A549 (cell line): ENCODE measurements at regions not wholly inside any gene's neighbourhood (a gene's known extent, or its start where the extent isn't known, plus 50 kb on each side); places are given as distances from the start of the nearest gene placed in this dataset.

ENCODE experiments used
- ATAC-seq, 2 experiments: fragments of 200-7000 bp in 1 of 2; fragments of >200 bp in 1 of 2; cut with Nextera tagmentation in 1 of 2; cut with Tn5 transposase in 1 of 2; 3 replicates each; pipeline versions ENCODE4 v1.8.0 to v1.9.1; 2018 to 2020; ENCODE audit warnings: mild to moderate bottlenecking in 1 of 2, moderate library complexity in 1 of 2
- CTCF ChIA-PET: fragments of 300-600 bp; sonication (Branson Sonifier 250); formaldehyde crosslinking; extraction: SDS; loops from one replicate; lab custom pipeline; 2021; ENCODE audit warnings: antibody characterized with exemption, inconsistent platforms; lab: Yijun Ruan, JAX
- POLR2A ChIA-PET: fragments of 350-600 bp; formaldehyde crosslinking; extraction: SDS; loops from one replicate; lab custom pipeline; 2021; ENCODE audit warnings: antibody characterized with exemption, inconsistent platforms; lab: Yijun Ruan, JAX
- DNase-seq, 2 experiments: peaks; one replicate each; pipeline versions ENCODE4 v3.0.0 to v3.0.0-alpha.2; 2011 to 2016; ENCODE audit warnings: low read depth in 1 of 2, low spot score in 1 of 2
- FAIRE-seq: peaks from 2 replicates; lab custom pipeline; 2011; peaks lifted over from hg19 to GRCh38; lab: Jason Lieb, UNC
- H3K27ac ChIP-seq, 2 experiments: fragments of >200 bp; sonication (Bioruptor Twin); formaldehyde crosslinking; 3 replicates each; pipeline ENCODE4 v1.5.1; 2016 to 2017
- H3K4me1 ChIP-seq: fragments of >200 bp; sonication (Bioruptor Twin); formaldehyde crosslinking; 3 replicates; pipeline ENCODE4 v1.6.1; 2016
- H3K4me2 ChIP-seq: fragments of >200 bp; sonication (Bioruptor Twin); formaldehyde crosslinking; 3 replicates; pipeline ENCODE4 v1.6.1; 2016
- H3K4me3 ChIP-seq: fragments of >200 bp; sonication (Bioruptor Twin); formaldehyde crosslinking; 3 replicates; pipeline ENCODE4 v1.5.1; 2016
- H3K9me3 ChIP-seq: fragments of >200 bp; sonication (Bioruptor Twin); formaldehyde crosslinking; 3 replicates; pipeline ENCODE4 v1.6.1; 2016
- ATOH8 ChIP-seq: fragments of 250-450 bp; sonication (Bioruptor Pico); IDR thresholded peaks from 2 replicates; pipeline ENCODE4 v1.5.0; 2020; ENCODE audit warnings: low read depth, mild to moderate bottlenecking, moderate library complexity
- CBX2 ChIP-seq: fragments of 200-600 bp; sonication (generic); IDR thresholded peaks from 2 replicates; pipeline ENCODE4 v1.6.1; 2016; ENCODE audit warnings: low read depth, mild to moderate bottlenecking, borderline replicate concordance
- CBX8 ChIP-seq: fragments of 200-600 bp; sonication (generic); IDR thresholded peaks from 2 replicates; pipeline ENCODE4 v1.6.1; 2016
- CHD2 ChIP-seq: fragments of 150-350 bp; IDR thresholded peaks from 2 replicates; pipeline ENCODE4 v1.6.1; 2014; ENCODE audit warnings: low read length; ENCODE audit not compliant: partially characterized antibody
- EHMT2 ChIP-seq: fragments of 200-600 bp; sonication (generic); IDR thresholded peaks from 2 replicates; pipeline ENCODE4 v1.6.1; 2016; ENCODE audit warnings: antibody characterized with exemption, low read depth, mild to moderate bottlenecking, moderate library complexity
- ELK1 ChIP-seq: fragments of 150-350 bp; IDR thresholded peaks from 2 replicates; pipeline ENCODE4 v1.6.1; 2014; ENCODE audit warnings: low read depth, mild to moderate bottlenecking, low read length
- FOSB ChIP-seq: fragments of 250-450 bp; sonication (Bioruptor Pico); IDR thresholded peaks from 2 replicates; pipeline ENCODE4 v1.5.0; 2020; ENCODE audit warnings: mild to moderate bottlenecking, moderate library complexity
- FOXS1 ChIP-seq: fragments of 250-450 bp; sonication (Bioruptor Pico); IDR thresholded peaks from 2 replicates; pipeline ENCODE4 v1.5.0; 2020; ENCODE audit warnings: mild to moderate bottlenecking, moderate library complexity
- GATA3 ChIP-seq: IDR thresholded peaks from 2 replicates; pipeline ENCODE4 v1.6.1; 2012; ENCODE audit warnings: borderline replicate concordance
- HDAC2 ChIP-seq: fragments of 200-600 bp; sonication (generic); IDR thresholded peaks from 2 replicates; pipeline ENCODE4 v1.6.1; 2016
- HES2 ChIP-seq: fragments of >200 bp; sonication (Bioruptor Twin); formaldehyde crosslinking; IDR thresholded peaks from 2 replicates; pipeline ENCODE4 v1.6.1; 2016
- HEYL ChIP-seq: fragments of 250-450 bp; sonication (Bioruptor Pico); IDR thresholded peaks from 2 replicates; pipeline ENCODE4 v1.8.0; 2021; ENCODE audit warnings: mild to moderate bottlenecking, moderate library complexity
- HOXB13 ChIP-seq: fragments of 250-450 bp; sonication (Bioruptor Pico); IDR thresholded peaks from 2 replicates; pipeline ENCODE4 v1.5.0; 2020; ENCODE audit warnings: low read depth, mild to moderate bottlenecking, moderate library complexity
- KDM1A ChIP-seq: fragments of 200-600 bp; sonication (generic); IDR thresholded peaks from 2 replicates; pipeline ENCODE4 v1.6.1; 2016; ENCODE audit warnings: low read depth, mild to moderate bottlenecking
- MAFK ChIP-seq: fragments of 450-650 bp; IDR thresholded peaks from 2 replicates; pipeline ENCODE4 v1.6.1; 2014; ENCODE audit not compliant: partially characterized antibody
- MAX ChIP-seq: IDR thresholded peaks from 2 replicates; pipeline ENCODE4 v1.6.1; 2012
- NPAS2 ChIP-seq: fragments of 250-450 bp; sonication (Bioruptor Pico); IDR thresholded peaks from 2 replicates; pipeline ENCODE4 v1.8.0; 2022; ENCODE audit warnings: mild to moderate bottlenecking, moderate library complexity, borderline replicate concordance
- PBX3 ChIP-seq: IDR thresholded peaks from 2 replicates; pipeline ENCODE4 v1.6.1; 2012
- PHF8 ChIP-seq: fragments of 200-600 bp; sonication (generic); IDR thresholded peaks from 2 replicates; pipeline ENCODE4 v1.6.1; 2016; ENCODE audit warnings: low read depth, mild to moderate bottlenecking, antibody characterized with exemption, moderate library complexity, borderline replicate concordance
- POLR2A ChIP-seq: IDR thresholded peaks from 2 replicates; pipeline ENCODE4 v1.6.1; 2012; ENCODE audit warnings: mild to moderate bottlenecking, low read length
- POLR2AphosphoS2 ChIP-seq: conservative IDR thresholded peaks from 2 replicates; pipeline ENCODE4 v1.6.1; 2012; ENCODE audit warnings: low read length, improper control_type of control experiment, inconsistent platforms
- RARB ChIP-seq: fragments of 250-450 bp; sonication (Bioruptor Pico); IDR thresholded peaks from 2 replicates; pipeline ENCODE4 v1.8.0; 2021; ENCODE audit warnings: mild to moderate bottlenecking, moderate library complexity
- RFX5 ChIP-seq: fragments of 450-650 bp; IDR thresholded peaks from 2 replicates; pipeline ENCODE4 v1.7.1; 2014; ENCODE audit warnings: antibody characterized with exemption, mild to moderate bottlenecking, moderate library complexity
- SMC3 ChIP-seq: fragments of >200 bp; sonication (Bioruptor Twin); formaldehyde crosslinking; IDR thresholded peaks from 3 replicates; pipeline ENCODE4 v1.6.1; 2018; ENCODE audit warnings: inconsistent platforms
- TFCP2L1 ChIP-seq: fragments of 250-450 bp; sonication (Bioruptor Pico); IDR thresholded peaks from 2 replicates; pipeline ENCODE4 v1.5.0; 2021; ENCODE audit warnings: mild to moderate bottlenecking
- TP53 ChIP-seq: fragments of 250-450 bp; sonication (Bioruptor Pico); IDR thresholded peaks from 2 replicates; pipeline ENCODE4 v1.5.0; 2021; ENCODE audit warnings: mild to moderate bottlenecking, moderate library complexity
- ZC3H11A ChIP-seq: fragments of 450-650 bp; IDR thresholded peaks from 2 replicates; pipeline ENCODE4 v1.6.1; 2014; ENCODE audit warnings: antibody characterized with exemption, mild to moderate bottlenecking
- ZNF302 ChIP-seq: fragments of 250-450 bp; sonication (Bioruptor Pico); IDR thresholded peaks from 2 replicates; pipeline ENCODE4 v1.9.0; 2021; ENCODE audit warnings: inconsistent platforms, mild to moderate bottlenecking, moderate library complexity
- ZSCAN20 ChIP-seq: fragments of 250-450 bp; sonication (Bioruptor Pico); IDR thresholded peaks from 2 replicates; pipeline ENCODE4 v1.8.0; 2022; ENCODE audit warnings: mild to moderate bottlenecking, moderate library complexity
- WGBS: methylation state at CpG from one replicate; pipeline ENCODE4 v1.1.6; 2017; ENCODE audit errors: missing lambda C conversion rate; 5-methylcytosine and 5-hydroxymethylcytosine counted together
- TF ChIP-seq, protein P1 (sequence below): fragments of 250-450 bp; sonication (Bioruptor Pico); IDR thresholded peaks from 2 replicates; pipeline ENCODE4 v1.5.0; 2021; ENCODE audit warnings: mild to moderate bottlenecking, moderate library complexity, borderline replicate concordance
- TF ChIP-seq, protein P2 (sequence below): fragments of >200 bp; sonication (Bioruptor Twin); formaldehyde crosslinking; IDR thresholded peaks from 3 replicates; pipeline ENCODE4 v1.6.1; 2016

- 28% methylated on average over 6 of the region's 6 CpGs for WGBS
- H3K27ac ChIP-seq: no peak overlapping the region
- ChIA-PET CTCF (no interaction called here), POLR2A (no interaction called here)
- FAIRE-seq (no peak), DNase-seq (no peak), ATAC-seq (no peak)
- H3K4me2 ChIP-seq: no peak overlapping the region
- H3K4me3 ChIP-seq: no peak overlapping the region
- no peaks in the 10 kb centered on the region for H3K9me3 ChIP-seq
- H3K4me1 ChIP-seq: no peaks in the 10 kb centered on the region
- no peak for TF ChIP-seq CBX8
- TF ChIP-seq CBX2: no peak
- TF ChIP-seq NPAS2 (CRISPR knock-in tag): no peak
- no peak for TF ChIP-seq ZNF302 (CRISPR knock-in tag)
- no peak for TF ChIP-seq ZSCAN20 (CRISPR knock-in tag)
- no peak for TF ChIP-seq RARB (CRISPR knock-in tag)
- no peak for TF ChIP-seq POLR2AphosphoS2
- no peak for TF ChIP-seq CHD2
- TF ChIP-seq ELK1: no peak
- no peak for TF ChIP-seq TP53 (CRISPR knock-in tag)
- TF ChIP-seq, protein P1, sequence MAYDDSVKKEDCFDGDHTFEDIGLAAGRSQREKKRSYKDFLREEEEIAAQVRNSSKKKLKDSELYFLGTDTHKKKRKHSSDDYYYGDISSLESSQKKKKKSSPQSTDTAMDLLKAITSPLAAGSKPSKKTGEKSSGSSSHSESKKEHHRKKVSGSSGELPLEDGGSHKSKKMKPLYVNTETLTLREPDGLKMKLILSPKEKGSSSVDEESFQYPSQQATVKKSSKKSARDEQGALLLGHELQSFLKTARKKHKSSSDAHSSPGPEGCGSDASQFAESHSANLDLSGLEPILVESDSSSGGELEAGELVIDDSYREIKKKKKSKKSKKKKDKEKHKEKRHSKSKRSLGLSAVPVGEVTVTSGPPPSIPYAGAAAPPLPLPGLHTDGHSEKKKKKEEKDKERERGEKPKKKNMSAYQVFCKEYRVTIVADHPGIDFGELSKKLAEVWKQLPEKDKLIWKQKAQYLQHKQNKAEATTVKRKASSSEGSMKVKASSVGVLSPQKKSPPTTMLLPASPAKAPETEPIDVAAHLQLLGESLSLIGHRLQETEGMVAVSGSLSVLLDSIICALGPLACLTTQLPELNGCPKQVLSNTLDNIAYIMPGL (CRISPR knock-in tag): no peak
- no peak for TF ChIP-seq MAFK
- no peak for TF ChIP-seq SMC3
- no peak for TF ChIP-seq GATA3
These were observed 735.8 kb downstream of the LTN1 start for GRCh38 chr21:28256837-28257236.

- no peak overlapping the region for H3K4me2 ChIP-seq
- FAIRE-seq (no peak), ATAC-seq (no peak), DNase-seq (no peak)
- no peak overlapping the region for H3K4me3 ChIP-seq
- H3K27ac ChIP-seq: no peak overlapping the region
- H3K9me3 ChIP-seq: no peaks in the 10 kb centered on the region
- ChIA-PET CTCF (no interaction called here), POLR2A (no interaction called here)
- TF ChIP-seq KDM1A (no peak), EHMT2 (no peak), TFCP2L1 (CRISPR knock-in tag) (no peak), HDAC2 (no peak), CBX8 (no peak), HES2 (no peak), POLR2A (no peak), FOSB (CRISPR knock-in tag) (no peak), MAX (no peak), HOXB13 (no peak), RFX5 (no peak), ZNF302 (CRISPR knock-in tag) (no peak), ZC3H11A (no peak), HEYL (CRISPR knock-in tag) (no peak), MAFK (no peak), PBX3 (no peak), ATOH8 (CRISPR knock-in tag) (no peak), PHF8 (no peak), FOXS1 (no peak)
- TF ChIP-seq, protein P2, sequence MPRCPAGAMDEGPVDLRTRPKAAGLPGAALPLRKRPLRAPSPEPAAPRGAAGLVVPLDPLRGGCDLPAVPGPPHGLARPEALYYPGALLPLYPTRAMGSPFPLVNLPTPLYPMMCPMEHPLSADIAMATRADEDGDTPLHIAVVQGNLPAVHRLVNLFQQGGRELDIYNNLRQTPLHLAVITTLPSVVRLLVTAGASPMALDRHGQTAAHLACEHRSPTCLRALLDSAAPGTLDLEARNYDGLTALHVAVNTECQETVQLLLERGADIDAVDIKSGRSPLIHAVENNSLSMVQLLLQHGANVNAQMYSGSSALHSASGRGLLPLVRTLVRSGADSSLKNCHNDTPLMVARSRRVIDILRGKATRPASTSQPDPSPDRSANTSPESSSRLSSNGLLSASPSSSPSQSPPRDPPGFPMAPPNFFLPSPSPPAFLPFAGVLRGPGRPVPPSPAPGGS: no peak
- WGBS: 0% methylated on average over 1 of the region's 1 CpG
- H3K4me1 ChIP-seq: no peaks in the 10 kb centered on the region
These were observed 736.3 kb downstream of the LTN1 start for GRCh38 chr21:28256420-28256831.
